Pancreas (tissue), 10 donors: ENCODE measurements at regions not wholly inside any gene's neighbourhood (a gene's known extent, or its start where the extent isn't known, plus 50 kb on each side); places are given as distances from the start of the nearest gene placed in this dataset.

ENCODE experiments used
- ATAC-seq, 4 donors: fragments of 200-7000 bp; cut with Tn5 transposase; one replicate each; pipeline versions ENCODE4 v1.8.0 to v1.9.1; 2020; ENCODE audit warnings: mild to moderate bottlenecking in 4 of 4, moderate library complexity in 4 of 4
- DNase-seq, 6 donors: peaks; one replicate each; pipeline ENCODE4 v3.0.0-alpha.2; 2020
- FAIRE-seq: peaks from 2 replicates; lab custom pipeline; 2012; peaks lifted over from hg19 to GRCh38; lab: Jason Lieb, UNC
- H3K27ac ChIP-seq, 4 donors: fragments of 200-600 bp; sonication (generic); 1 replicate in 3 of 4; 2 replicates in 1 of 4; pipeline versions ENCODE4 v1.5.0 to v1.8.0; 2020
- H3K27me3 ChIP-seq, 4 donors: fragments of 200-600 bp; one replicate each; pipeline ENCODE4 v1.8.0; 2021
- H3K36me3 ChIP-seq, 3 donors: fragments of 200-600 bp; sonication (generic) in 1 of 3; one replicate each; pipeline versions ENCODE4 v1.5.0 to v1.8.0; 2020 to 2021
- H3K4me1 ChIP-seq, 3 donors: fragments of 200-600 bp; one replicate each; pipeline ENCODE4 v1.8.0; 2021
- H3K4me3 ChIP-seq, 4 donors: fragments of 200-600 bp; sonication (generic) in 2 of 4; one replicate each; pipeline versions ENCODE4 v1.5.0 to v1.8.0; 2020 to 2021
- H3K9me3 ChIP-seq, 4 donors: fragments of 200-600 bp; one replicate each; pipeline ENCODE4 v1.8.0; 2021
- CTCF ChIP-seq, 4 donors: fragments of 200-600 bp; sonication (generic) in 3 of 4; IDR thresholded peaks; one replicate each; pipeline versions ENCODE4 v1.5.0 to v1.8.0; 2021; ENCODE audit warnings: antibody characterized with exemption in 4 of 4
- WGBS, 2 donors: extraction: QIAGEN DNeasy Blood & Tissue Kit; methylation state at CpG; one replicate each; pipeline ENCODE4 v1.1.7; 2013; 5-methylcytosine and 5-hydroxymethylcytosine counted together
- intact Hi-C, 3 donors: fragments of 100-400 bp; cut with DNase I; formaldehyde crosslinking; loops; one replicate each; pipeline versions ENCODE4 v1.11.1 to v1.14.2; 2022
- donor health status: healthy with polysubstance abuse.
- donor health status: DM: no; HTN: no; CAD: no; lungs with moderate emphysema.
- donor health status: DM: no; HTN: no; CAD: no.
- donor health status: control.
- donor health status: control.
- donor health status: Bipolar disorder and iron deficiency.
- donor health status: DM: yes; HTN: yes; CAD: no.
- donor health status: DM: no; HTN: no; CAD: no.
- donor health status: DM: no; HTN: no; CAD: no.
- donor health status: DM: yes; HTN: yes; CAD: no.

DNA sequence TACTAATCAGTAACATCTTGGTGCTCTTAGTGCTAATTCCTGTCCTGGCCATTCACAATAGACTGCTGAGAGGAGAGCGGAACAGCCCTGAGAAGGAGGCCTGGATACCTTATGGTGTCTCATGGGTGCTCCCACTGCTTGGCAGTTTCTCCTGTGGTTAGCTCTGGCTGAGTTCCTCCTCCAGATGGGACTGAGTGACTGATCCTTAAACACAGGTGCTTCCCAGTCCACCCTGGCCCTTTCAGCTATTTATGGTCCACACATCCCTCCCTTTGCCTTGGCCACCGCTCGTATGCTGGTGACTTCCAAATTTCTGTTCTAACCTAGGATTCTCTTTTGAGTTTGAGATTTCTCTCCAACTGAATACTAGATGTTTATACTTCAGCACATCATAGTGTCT is 157.0 kb upstream of the CACNA1E start:
- intact Hi-C loops = no loop called here
- Histone ChIP-seq H3K9me3 (no peaks in the 10 kb centered on the region), H3K4me3 (no peak overlapping the region), H3K36me3 (no peaks in the 10 kb centered on the region), H3K27ac (no peak overlapping the region), H3K4me1 (no peaks in the 10 kb centered on the region), H3K27me3 (no peaks in the 10 kb centered on the region)
- DNase-seq (no peak), FAIRE-seq (no peak), ATAC-seq (no peak)
- TF ChIP-seq CTCF (IDR thresholded peaks at IDR 0.05) = no peak
- 95 to 97% methylated on average over 3 of the region's 3 CpGs for WGBS, 2 donors

GRCh38 chr1:181327796-181328195 is 155.5 kb upstream of the CACNA1E start:
- no peak for TF ChIP-seq CTCF (IDR thresholded peaks at IDR 0.05)
- no peak for ATAC-seq
- Histone ChIP-seq H3K4me1 (no peaks in the 10 kb centered on the region), H3K27me3 (no peaks in the 10 kb centered on the region), H3K36me3 (no peaks in the 10 kb centered on the region), H3K27ac (no peak overlapping the region), H3K9me3 (no peaks in the 10 kb centered on the region), H3K4me3 (no peak overlapping the region)
- intact Hi-C loops = no loop called here
- WGBS, 2 donors = 69 to 81% methylated on average over 4 of the region's 4 CpGs
- no peak for DNase-seq
- FAIRE-seq = no peak

- intact Hi-C loops = no loop called here
- DNase-seq (no peak), ATAC-seq (no peak), FAIRE-seq (no peak)
- no peaks in the 10 kb centered on the region for H3K9me3 ChIP-seq
- H3K27me3 ChIP-seq = no peaks in the 10 kb centered on the region
- H3K27ac ChIP-seq = no peak overlapping the region
- H3K36me3 ChIP-seq = no peaks in the 10 kb centered on the region
- H3K4me1 ChIP-seq = no peaks in the 10 kb centered on the region
- H3K4me3 ChIP-seq = no peak overlapping the region
- WGBS, 2 donors = 83 to 97% methylated on average over 2 of the region's 2 CpGs
- no peak for TF ChIP-seq CTCF (IDR thresholded peaks at IDR 0.05)
These were observed 148.6 kb upstream of the CACNA1E start for GRCh38 chr1:181334724-181335123.

DNA sequence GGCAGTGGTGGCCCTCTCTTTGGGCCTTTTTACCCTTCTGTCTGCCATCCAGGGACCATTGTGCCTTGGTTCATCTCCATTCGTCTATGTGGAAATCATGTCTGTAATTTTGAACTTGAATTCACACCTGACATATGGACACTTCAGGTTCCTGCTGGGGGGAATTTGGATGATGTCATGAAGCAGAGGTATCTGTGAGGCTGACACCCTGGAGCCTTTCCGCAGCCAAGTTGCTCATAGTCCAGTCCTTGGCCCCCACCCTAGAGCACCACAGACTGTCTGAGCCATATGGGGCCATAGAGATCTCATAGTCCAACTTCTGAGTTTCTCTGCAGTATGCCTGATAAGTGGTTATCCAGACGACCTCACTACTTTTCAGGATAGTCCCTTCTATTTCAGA is 147.7 kb upstream of the CACNA1E start:
- FAIRE-seq (no peak), ATAC-seq (no peak)

More for the DNA sequence above, 147.7 kb upstream of the CACNA1E start:
- Histone ChIP-seq H3K9me3 (no peaks in the 10 kb centered on the region), H3K36me3 (no peaks in the 10 kb centered on the region), H3K27ac (no peak overlapping the region), H3K27me3 (no peaks in the 10 kb centered on the region), H3K4me1 (no peaks in the 10 kb centered on the region), H3K4me3 (no peak overlapping the region)
- intact Hi-C loops = no loop called here
- WGBS, 2 donors = 71 to 75% methylated on average over 3 of the region's 3 CpGs
- no peak for TF ChIP-seq CTCF (IDR thresholded peaks at IDR 0.05)
- DNase-seq = no peak
